Spleen (tissue), 7 donors: ENCODE measurements at regions not wholly inside any gene's neighbourhood (a gene's known extent, or its start where the extent isn't known, plus 50 kb on each side); places are given as distances from the start of the nearest gene placed in this dataset.

Experiments
- POLR2AphosphoS5 ChIP-seq, 3 donors: sonication (generic); formaldehyde crosslinking; IDR thresholded peaks; one replicate each; pipeline ENCODE4 v1.5.1; 2017; ENCODE audit warnings: antibody characterized with exemption in 3 of 3
- TF ChIP-seq, protein P1 (sequence below), 11 experiments: fragments of 200-600 bp in 7 of 11; fragments of 450-650 bp in 4 of 11; sonication (generic) in 4 of 11; IDR thresholded peaks in 8 of 11; conservative IDR thresholded peaks in 3 of 11; 1 replicate in 7 of 11; 2 replicates in 4 of 11; pipeline versions ENCODE4 v1.4.0 to v1.8.0; 2016 to 2021; ENCODE audit warnings: antibody characterized with exemption in 11 of 11, inconsistent platforms in 4 of 11, mild to moderate bottlenecking in 1 of 11
- donor health status: DM: no; HTN: no; CAD: no; lungs with moderate emphysema.
- donor health status: DM: no; HTN: no; CAD: no.
- donor health status: DM: no; HTN: no; CAD: no.

- TF ChIP-seq, protein P1, sequence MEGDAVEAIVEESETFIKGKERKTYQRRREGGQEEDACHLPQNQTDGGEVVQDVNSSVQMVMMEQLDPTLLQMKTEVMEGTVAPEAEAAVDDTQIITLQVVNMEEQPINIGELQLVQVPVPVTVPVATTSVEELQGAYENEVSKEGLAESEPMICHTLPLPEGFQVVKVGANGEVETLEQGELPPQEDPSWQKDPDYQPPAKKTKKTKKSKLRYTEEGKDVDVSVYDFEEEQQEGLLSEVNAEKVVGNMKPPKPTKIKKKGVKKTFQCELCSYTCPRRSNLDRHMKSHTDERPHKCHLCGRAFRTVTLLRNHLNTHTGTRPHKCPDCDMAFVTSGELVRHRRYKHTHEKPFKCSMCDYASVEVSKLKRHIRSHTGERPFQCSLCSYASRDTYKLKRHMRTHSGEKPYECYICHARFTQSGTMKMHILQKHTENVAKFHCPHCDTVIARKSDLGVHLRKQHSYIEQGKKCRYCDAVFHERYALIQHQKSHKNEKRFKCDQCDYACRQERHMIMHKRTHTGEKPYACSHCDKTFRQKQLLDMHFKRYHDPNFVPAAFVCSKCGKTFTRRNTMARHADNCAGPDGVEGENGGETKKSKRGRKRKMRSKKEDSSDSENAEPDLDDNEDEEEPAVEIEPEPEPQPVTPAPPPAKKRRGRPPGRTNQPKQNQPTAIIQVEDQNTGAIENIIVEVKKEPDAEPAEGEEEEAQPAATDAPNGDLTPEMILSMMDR (IDR thresholded peaks at IDR 0.05 in 8 of 11, conservative IDR thresholded peaks at IDR 0.05 in 3 of 11): no peak
- TF ChIP-seq POLR2AphosphoS5 (IDR thresholded peaks at IDR 0.05): no peak
These were observed 53.0 kb upstream of the TMCO5A start for GRCh38 chr15:37881237-37882013.
